GM21619 (cell line): ENCODE measurements at regions not wholly inside any gene's neighbourhood (a gene's known extent, or its start where the extent isn't known, plus 50 kb on each side); places are given as distances from the start of the nearest gene placed in this dataset.
"Not testable (repeated sequence)": the region's sequence is repeated elsewhere in the genome, so short reads cannot be mapped to it uniquely, and the experiment has no call there.

Experiments used
- ATAC-seq: cut with Tn5 transposase; IDR thresholded peaks from one replicate; pipeline ENCODE4 v1.9.1; 2021; ENCODE audit not compliant: unreplicated experiment

DNA sequence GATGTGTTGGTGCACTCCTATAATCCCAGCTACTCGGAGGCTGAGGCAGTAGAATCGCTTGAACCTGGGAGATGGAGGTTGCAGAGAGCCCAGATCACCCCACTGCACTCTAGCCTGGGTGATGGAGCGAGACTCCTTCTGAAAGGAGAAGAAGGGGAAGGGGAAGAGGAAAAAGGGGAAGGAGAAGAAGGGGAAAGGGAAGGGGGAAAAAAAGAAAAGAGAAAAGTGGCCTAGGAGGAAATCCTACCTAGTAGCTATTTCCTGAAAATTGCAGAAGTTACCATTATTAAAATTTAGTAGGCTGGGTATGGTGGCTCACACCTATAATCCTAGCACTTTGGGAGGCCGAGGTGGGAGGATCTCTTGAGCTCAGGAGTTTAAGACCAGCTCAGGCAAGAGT is 67.4 kb downstream of the ARRDC3 start:
- ATAC-seq = no peak

DNA sequence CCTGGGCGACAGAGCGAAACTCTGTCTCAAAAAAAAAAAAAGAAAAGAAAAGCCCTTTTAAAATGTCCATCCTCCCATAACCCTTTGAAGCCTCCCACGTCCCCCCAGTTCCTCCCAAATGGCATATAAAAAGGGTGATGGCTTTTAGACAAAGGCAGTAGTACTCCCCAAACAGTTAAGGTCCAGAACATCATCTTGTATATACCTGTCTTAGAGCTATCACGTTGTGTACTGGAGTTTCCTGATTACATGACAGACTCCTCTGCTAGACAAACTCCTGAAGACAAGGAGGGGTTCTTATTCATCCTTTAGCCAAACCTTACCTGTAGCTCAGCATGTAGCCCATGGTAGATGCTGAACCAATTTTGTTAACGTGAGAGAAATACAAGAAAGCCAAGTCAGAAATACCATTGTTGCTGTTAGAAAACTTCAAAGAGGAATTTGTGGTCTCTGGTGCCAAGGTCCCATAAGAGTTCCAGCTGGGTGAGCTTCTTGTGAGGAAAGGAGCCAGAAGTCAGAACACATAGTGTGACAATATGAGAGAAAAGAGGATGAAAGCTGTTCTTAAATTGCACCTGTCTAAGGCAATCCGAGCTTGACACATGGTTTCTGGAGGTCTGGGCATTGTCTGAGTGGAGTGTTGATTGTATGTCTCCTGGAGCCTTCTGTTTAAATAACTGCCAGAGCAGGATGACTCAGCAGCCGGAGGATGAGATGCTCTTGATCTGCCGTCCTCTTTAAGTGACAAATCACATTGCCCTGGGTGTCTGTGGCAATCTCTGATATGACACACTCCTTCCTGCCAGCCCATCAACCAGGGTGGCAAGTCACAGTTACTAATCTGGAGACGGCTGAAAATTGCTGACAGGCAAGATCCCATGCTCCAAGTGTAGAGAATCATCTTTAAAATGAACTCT is 69.1 kb downstream of the ARRDC3 start:
- peak; percentile 65 for ATAC-seq

DNA sequence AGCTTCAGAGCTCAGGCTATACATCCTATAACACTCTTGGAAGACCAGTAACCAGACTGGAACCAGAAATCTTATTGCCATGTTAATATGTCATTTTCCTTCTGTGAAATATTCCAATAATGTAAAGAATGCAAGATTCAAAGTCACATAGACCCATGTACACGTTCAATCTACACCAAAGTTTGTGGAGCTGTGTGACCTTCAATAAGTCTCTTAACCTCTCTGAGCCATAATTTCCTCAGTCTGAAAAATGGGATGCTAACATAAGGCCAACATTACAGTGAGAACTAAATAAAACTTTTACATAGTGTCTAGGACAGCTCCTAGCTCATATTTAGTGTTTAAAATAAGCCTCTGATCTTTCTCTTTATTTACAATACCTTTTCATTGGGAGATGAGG is 70.4 kb downstream of the ARRDC3 start:
- ATAC-seq = no peak

DNA sequence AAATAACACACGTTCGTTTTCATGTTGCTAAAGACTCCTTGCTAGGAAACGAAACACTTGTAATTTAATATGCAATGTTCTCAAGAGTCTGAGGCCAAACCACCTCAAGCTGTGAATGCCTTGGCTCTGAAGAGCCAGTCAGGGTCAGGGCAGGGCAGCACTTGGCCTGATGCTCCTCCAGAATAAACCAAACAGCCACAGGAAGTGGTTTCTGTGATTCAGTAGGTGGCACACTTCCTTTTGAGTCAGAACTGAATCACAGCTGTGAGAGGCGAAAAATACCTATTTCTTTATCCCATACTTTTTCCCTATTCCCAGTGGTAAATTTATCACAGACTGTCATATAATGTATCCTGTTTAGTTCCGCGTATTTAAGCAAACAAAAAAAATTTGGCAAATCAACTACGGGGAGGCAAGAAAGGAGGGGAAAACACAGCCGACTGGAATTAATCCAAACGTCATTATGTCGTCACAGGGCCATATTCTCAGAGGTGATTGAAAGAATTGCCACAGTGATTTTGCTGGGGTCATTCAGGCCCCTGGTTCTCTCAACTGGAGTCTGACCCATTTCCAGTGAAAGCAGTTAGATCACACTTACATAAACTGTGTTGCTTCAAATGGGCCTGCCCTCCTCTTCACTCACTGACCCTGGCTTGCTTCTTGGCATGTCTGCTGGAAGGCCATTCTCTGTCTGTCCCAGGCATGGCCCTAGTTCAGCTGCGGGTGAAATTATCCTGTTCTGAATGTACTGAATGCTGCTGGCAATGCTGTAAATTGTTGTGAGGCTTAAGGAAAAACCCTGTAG is 71.2 kb downstream of the ARRDC3 start:
- peak; percentile 90 for ATAC-seq

DNA sequence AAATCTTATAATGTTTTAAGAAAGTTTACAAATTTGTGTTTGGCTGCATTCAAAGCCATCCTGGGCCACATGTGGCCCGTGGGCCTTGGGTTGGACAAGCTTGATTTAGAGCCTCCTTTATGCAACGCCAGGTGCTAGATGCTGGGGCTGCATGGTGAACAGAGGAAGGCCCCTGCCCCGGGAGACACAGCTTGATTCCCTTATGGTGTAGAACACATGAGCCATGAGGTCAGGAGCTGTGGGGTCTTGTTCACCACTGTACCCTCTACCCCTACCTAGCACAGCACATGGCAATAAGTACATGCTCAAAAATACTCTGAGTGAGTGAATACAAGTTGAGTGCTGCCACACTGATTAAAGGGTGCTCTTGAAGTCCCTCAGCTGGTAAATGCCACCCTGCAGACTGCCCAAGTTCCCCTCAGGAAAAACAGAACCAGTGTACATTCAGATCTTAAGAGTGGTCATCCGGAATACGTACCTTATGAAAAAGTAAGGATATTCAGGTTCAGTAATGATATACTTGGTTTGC is 71.9 kb downstream of the ARRDC3 start:
- no peak for ATAC-seq

DNA sequence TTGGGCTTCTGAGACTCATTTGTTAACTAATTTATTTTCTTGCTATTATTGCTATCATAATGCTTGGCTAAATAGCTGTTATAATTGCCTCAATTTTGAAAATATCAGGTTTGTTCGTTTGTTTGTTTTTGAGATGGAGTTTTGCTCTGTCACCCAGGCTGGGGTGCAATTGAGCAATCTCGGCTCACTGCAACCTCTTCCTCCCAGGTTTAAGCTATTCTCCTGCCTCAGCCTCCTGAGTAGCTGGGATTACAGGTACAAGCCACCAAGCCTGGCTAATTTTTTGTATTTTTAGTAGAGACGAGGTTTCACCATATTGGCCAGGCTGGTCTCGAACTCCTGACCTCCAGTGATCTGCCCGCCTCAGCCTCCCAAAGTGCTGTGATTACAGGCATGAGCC is 75.0 kb downstream of the ARRDC3 start:
- not testable (repeated sequence) for ATAC-seq

DNA sequence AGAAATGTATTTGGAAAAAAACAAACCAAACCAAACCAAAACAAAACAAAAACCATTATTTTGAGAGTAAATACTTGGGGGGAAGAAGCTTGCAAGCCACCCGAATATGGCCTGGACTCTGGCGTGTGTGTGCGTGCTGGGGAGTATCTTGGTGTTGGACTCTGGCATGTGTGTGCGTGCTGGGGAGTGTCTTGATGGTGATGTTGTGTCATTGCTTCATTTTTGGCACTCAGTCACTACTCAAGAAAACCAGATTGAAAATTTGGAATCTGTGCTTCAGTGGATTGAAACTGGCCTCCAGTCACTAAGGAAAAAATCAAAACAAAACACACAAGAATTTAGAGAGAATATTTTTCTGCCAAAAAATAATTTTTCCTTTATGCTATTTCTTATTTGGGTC is 76.1 kb downstream of the ARRDC3 start:
- no peak for ATAC-seq

DNA sequence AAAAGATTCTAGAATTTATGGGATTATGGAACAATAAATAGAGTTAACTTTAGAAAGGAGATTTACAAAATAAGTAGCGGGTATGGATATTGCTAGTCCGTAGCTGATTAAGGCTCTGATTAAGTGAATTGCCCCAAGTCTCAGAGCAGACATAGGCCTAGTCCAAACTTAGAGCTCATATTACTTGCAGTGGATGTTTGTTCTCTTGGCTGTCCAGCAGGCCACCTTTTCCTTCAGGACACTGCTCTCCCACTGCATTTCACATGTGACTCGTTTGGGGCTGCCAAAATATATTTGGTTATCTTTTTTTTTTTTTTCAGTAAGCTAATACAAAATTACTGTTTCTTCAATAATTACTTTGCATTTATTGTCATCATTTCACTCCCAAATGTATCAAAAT is 76.6 kb downstream of the ARRDC3 start:
- ATAC-seq = no peak

DNA sequence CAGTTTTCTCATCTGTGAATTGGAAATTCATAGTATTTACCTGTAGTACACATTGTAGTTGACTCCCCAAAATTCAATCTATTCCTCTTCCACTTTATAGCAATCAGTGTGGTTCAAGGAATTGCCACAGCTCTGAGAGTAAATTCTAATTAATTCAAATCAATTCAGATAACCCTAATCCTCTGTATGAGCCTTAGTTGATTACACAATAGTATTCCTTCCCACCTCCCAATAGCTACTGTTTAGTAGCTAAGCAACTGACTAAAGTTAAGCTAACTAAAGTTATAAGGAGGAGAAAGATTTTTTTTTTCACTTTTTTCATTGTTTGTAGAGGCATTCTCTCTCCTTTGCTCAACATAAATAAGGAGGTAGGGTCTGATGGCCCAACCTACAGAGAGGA is 77.5 kb downstream of the ARRDC3 start:
- ATAC-seq = no peak

DNA sequence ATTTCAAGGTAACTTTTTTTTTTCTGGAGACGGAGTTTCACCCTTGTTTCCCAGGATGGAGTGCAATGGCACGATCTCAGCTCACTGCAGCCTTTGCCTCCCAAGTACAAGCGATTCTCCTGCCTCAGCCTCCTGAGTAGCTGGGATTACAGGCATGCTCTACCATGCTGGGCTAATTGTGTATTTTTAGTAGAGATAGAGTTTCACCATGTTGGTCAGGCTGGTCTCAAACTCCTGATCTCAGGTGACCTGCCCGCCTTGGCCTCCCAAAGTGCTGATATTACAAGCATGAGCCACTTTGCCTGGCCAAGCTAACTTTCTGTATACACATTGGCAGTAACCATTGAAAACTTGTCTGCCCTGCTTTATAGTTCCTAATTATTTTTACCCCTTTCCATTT is 79.1 kb downstream of the ARRDC3 start:
- ATAC-seq = not testable (repeated sequence)

DNA sequence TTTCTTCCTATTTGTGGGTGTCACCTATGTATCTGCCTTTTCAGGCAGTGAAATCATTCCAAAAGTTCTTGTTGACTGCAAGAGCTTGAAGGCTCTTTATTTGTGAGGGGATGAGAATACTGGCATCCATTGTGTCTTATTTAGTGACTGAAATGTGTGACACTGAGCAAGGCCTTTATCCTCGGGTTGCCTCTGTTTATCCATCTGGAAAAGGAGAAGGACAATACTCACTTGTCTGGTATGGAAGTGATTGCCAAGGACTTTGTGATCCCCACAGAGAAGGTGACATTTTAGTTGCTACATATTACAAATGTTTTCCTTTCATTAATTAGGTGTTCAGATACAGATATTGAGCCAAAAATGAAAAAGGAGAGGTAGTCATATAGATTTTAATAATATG is 80.2 kb downstream of the ARRDC3 start:
- ATAC-seq = no peak

DNA sequence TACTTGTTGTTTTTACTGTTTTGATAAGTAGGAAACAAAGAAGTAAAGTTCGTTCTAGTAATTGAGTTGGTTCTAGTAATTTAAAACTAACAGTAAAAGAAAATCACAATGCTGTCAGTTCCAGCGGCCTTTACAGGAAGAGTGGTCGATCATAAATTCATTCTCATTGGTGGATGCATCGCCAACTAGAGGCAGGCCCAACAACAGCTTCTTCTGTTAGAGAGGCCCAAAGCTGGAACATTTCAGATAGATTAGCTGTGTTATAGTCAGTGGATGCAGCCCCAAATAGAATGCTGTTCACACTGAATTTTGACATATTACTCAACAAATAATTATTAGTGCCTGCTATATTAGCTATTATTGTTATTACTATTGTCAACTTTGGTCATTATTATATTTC is 80.8 kb downstream of the ARRDC3 start:
- ATAC-seq = no peak

DNA sequence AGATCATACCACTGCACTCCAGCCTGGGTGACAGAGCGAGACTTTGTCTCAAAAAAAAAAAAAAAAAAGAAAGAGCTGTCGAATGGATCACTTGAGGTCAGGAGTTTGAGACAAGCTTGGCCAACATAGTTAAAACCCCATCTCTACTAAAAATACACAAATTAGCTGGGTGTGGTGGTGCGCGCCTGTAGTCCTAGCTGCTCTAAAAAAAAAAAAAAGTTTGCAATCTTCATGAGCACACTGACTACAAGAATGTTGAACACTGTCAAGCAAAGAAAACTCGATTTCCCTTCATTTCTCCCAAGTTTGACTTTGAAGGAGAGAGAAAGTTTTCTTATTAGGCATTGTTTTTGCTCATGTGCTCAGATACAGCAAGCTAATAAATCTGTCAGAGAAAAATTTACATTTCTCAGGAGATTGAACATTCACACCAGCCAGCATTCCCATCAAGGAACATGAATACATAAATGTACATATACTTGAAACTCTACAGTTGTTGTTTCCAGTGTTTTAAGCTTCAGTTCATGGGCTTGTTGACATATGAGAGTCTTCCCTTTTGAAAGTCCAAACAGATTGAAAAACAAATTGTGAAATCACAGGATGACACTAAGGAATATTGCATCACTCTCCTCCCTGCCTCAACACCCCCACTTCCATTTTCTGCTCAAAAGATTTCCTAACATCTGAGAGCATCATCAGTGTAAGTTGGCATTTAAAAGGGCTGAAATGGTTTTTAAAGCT is 81.8 kb downstream of the ARRDC3 start:
- ATAC-seq = no peak

DNA sequence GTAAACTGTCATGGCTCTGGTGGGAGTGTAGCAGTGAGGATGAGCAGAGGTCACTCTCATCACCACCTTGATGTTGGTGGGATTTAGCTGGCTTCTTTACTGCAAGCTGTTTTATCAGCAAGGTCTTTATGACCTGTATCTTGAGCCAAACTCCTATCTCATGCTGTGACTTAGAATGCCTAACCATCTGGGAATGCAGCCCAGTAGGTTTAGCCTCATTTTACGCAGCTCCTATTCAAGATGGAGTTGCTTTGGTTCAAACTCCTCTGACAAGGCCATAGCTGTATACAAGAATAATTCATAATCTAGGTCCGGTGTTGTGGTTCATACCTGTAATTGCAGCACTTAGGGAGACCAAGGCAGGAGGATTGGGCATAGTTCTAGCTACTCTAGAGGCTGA is 85.1 kb downstream of the ARRDC3 start:
- ATAC-seq = no peak

DNA sequence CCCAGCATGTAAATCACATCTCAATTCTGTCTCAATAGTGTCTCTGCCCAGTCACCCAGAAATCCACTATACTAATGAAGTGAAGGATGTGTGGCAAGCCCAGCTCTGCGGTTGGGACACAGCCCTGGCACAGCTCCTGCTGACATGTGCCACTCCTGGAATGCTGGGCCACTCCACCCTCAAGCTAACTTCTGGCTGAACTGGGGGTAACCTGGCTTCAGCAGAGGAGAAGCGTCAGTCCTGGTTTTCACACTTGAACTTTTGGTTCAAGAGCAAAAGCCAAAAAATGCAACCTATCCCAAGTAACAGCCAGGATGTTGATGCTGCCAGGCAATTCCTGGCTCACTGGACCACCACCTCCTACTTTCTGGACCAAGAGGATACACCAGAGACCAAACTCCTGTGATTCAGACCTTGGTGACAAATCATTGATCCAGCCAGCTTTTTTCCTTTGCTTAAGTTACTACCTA is 86.4 kb downstream of the ARRDC3 start:
- ATAC-seq = no peak

DNA sequence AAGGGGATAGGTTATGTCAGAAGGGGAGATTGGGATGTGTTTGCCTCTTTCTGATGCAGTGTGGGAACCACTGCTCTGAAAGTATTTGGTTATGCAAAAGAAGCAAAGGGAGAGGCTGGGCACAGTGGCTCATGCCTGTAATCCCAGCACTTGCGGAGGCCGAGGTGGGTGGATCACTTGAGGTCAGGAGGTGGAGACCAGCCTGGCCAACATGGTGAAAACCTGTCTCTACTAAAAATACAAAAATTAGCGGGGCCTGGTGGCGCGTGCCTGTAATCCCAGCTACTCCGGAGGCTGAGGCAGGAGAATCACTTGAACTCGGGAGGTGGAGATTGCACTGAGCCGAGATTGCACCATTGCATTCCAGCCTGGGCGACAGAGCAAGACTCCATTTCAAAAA is 87.0 kb downstream of the ARRDC3 start:
- ATAC-seq = not testable (repeated sequence)

DNA sequence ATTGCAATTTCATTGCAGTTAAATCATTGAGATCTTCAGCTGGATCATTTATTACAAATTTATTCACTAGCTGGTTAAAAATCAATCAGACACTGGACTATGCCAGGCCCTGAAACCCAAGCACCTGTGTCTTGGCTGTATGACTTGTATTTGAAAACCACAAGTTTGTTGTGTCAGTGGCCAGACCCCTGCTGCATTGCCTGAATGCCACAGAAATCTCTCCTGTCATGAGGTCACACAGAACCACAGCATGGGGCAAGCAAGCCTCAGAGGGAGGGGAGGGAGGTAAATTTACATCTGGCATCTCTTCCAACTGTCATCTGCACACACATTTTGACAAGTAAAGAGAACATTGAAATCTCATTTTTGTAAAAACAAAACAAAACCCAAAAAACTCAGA is 90.0 kb downstream of the ARRDC3 start:
- ATAC-seq = peak; percentile 99

DNA sequence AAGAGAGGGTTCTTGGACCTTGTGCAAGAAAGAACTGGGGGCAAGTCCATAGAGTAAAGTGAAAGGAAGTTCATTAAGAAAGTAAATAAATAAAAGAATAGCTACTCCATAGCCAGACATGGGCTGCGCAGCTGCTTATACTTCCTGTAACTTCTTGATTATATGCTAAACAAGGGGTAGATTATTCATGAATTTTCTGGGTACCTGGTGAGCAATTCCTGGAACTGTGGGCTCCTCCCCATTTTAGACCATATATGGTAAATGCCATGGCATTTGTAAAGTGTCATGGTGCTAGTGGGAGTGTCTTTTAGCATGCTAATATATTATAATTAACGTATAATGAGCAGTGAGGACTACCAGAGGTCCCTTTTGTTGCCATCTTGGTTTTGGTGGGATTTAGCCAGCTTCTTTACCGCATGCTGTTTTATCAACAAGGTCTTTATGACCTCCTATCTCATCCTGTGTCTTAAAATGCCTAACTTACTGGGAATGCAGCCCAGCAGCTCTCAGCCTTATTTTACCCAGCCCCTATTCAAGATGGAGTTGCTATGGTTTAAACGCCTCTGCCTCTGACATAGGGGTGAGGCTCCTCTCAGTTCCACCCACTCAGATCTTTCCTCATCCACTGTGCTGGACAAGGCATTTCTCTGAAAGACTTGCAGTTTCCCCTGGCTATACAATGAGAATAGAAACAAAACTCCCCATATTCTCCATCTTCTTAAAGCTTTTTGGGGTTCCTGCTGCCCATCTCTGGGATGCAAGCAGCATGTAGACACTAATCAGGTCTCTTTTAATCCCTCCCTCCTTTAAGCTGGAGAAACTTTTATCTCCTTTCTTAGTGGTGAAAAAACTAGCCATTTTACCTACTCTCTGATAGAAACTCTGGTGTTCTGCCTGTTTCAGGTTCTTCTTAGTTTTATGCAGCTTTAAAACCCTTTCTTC is 91.2 kb downstream of the ARRDC3 start:
- ATAC-seq = no peak

DNA sequence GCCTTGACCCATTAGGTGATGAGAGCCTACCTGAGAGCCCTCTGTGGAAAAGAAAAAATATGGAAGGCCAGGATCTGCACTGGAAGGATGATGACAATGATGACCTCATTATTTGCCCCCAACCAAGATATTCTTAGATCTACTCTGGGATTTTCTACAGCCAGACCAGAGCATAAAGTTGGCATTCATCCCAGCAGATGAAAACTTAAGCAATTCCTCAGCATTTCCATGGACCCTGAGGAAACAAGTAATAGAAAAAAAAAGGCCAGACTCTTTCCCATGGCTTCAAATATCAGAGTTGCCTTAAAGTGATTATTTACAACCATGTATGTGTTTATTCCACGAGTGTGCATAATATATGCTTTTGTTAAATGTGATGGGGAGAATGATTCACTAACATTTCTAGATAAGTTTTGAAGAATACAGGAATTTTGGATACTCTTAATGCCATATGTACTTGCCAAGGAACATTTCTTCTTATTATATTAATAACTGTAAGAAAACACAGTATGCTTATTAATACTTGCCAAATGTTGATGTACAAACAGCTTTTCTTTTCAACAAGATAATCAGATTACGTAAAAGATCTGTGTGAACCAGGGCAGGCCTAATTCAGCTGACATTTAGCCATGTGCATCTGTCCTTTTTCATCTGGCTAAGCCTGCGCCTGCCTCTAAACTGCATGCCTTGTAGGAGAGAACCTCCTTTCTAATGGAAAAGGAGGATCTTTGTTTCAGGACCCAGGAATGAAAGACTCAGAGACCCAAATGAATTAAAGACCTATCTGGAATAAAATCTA is 94.8 kb downstream of the ARRDC3 start:
- no peak for ATAC-seq
